ENCODE measurements at regions not wholly inside any gene's neighbourhood (a gene's known extent, or its start where the extent isn't known, plus 50 kb on each side); places are given as distances from the start of the nearest gene placed in this dataset.

- DNase-seq, result no peak
- H3K27ac ChIP-seq (ENCODE audit: low read depth in 1 of 2, low read length in 1 of 2), result no peak overlapping the region
- no peaks in the 10 kb centered on the region for H3K27me3 ChIP-seq (ENCODE audit: control insufficient read depth in 3 of 3, insufficient read depth in 3 of 3, low read length in 2 of 3)
- ATAC-seq (ENCODE audit: insufficient read depth, low FRiP score), result no peak
- no peaks in the 10 kb centered on the region for H3K36me3 ChIP-seq (ENCODE audit: control insufficient read depth in 4 of 4, insufficient read depth in 4 of 4, low read length in 4 of 4)
- 87 to 92% methylated on average over 4 of the region's 4 CpGs for WGBS, 2 donors
- no peak overlapping the region for H3K9ac ChIP-seq (ENCODE audit: insufficient read depth in 1 of 2, low read length in 2 of 2)
- H3K4me1 ChIP-seq (ENCODE audit: control insufficient read depth in 5 of 5, insufficient read depth in 5 of 5, low read length in 5 of 5), result no peaks in the 10 kb centered on the region
- H3K4me3 ChIP-seq, result no peak overlapping the region
- H3K9me3 ChIP-seq (ENCODE audit: control insufficient read depth in 4 of 4, insufficient read depth in 3 of 4, low read length in 3 of 4), result peaks cover 0 to 14% (median 6%) of the 10 kb centered on the region in 4 donors
- TF ChIP-seq CTCF (IDR thresholded peaks at IDR 0.05; ENCODE audit: control extremely low read depth, extremely low read depth), result no peak
Measured at GRCh38 chr5:8550921-8551320, 682.0 kb downstream of the MTRR start.

- Histone ChIP-seq H3K36me3 (ENCODE audit: control insufficient read depth in 4 of 4, insufficient read depth in 4 of 4, low read length in 4 of 4) (no peaks in the 10 kb centered on the region), H3K27me3 (ENCODE audit: control insufficient read depth in 3 of 3, insufficient read depth in 3 of 3, low read length in 2 of 3) (no peaks in the 10 kb centered on the region), H3K4me1 (ENCODE audit: control insufficient read depth in 5 of 5, insufficient read depth in 5 of 5, low read length in 5 of 5) (no peaks in the 10 kb centered on the region), H3K27ac (ENCODE audit: low read depth in 1 of 2, low read length in 1 of 2) (no peak overlapping the region), H3K9me3 (ENCODE audit: control insufficient read depth in 4 of 4, insufficient read depth in 3 of 4, low read length in 3 of 4) (peaks cover 0 to 14% (median 7%) of the 10 kb centered on the region in 4 donors), H3K9ac (ENCODE audit: insufficient read depth in 1 of 2, low read length in 2 of 2) (no peak overlapping the region), H3K4me3 (no peak overlapping the region)
- DNase-seq, result no peak
- TF ChIP-seq CTCF (IDR thresholded peaks at IDR 0.05; ENCODE audit: control extremely low read depth, extremely low read depth), result no peak
- ATAC-seq (ENCODE audit: insufficient read depth, low FRiP score), result no peak
Measured at GRCh38 chr5:8553364-8553763, 684.4 kb downstream of the MTRR start.

- Histone ChIP-seq H3K27me3 (ENCODE audit: control insufficient read depth in 3 of 3, insufficient read depth in 3 of 3, low read length in 2 of 3) (no peaks in the 10 kb centered on the region), H3K9ac (ENCODE audit: insufficient read depth in 1 of 2, low read length in 2 of 2) (no peak overlapping the region), H3K27ac (ENCODE audit: low read depth in 1 of 2, low read length in 1 of 2) (no peak overlapping the region), H3K36me3 (ENCODE audit: control insufficient read depth in 4 of 4, insufficient read depth in 4 of 4, low read length in 4 of 4) (no peaks in the 10 kb centered on the region), H3K9me3 (ENCODE audit: control insufficient read depth in 4 of 4, insufficient read depth in 3 of 4, low read length in 3 of 4) (peaks cover 0 to 11% (median 7%) of the 10 kb centered on the region in 4 donors), H3K4me1 (ENCODE audit: control insufficient read depth in 5 of 5, insufficient read depth in 5 of 5, low read length in 5 of 5) (no peaks in the 10 kb centered on the region), H3K4me3 (no peak overlapping the region)
- DNase-seq, result no peak
- 53 to 64% methylated on average over 3 of the region's 3 CpGs for WGBS, 2 donors
- no peak for TF ChIP-seq CTCF (IDR thresholded peaks at IDR 0.05; ENCODE audit: control extremely low read depth, extremely low read depth)
- ATAC-seq (ENCODE audit: insufficient read depth, low FRiP score), result no peak
Measured at GRCh38 chr5:8557728-8558127, 688.8 kb downstream of the MTRR start.

- no peak for TF ChIP-seq CTCF (IDR thresholded peaks at IDR 0.05; ENCODE audit: control extremely low read depth, extremely low read depth)
- peaks cover 0 to 3% (median 0%) of the 10 kb centered on the region in 4 donors for H3K9me3 ChIP-seq (ENCODE audit: control insufficient read depth in 4 of 4, insufficient read depth in 3 of 4, low read length in 3 of 4)
- no peak for ATAC-seq (ENCODE audit: insufficient read depth, low FRiP score)
- H3K27me3 ChIP-seq (ENCODE audit: control insufficient read depth in 3 of 3, insufficient read depth in 3 of 3, low read length in 2 of 3), result no peaks in the 10 kb centered on the region
- no peaks in the 10 kb centered on the region for H3K36me3 ChIP-seq (ENCODE audit: control insufficient read depth in 4 of 4, insufficient read depth in 4 of 4, low read length in 4 of 4)
- no peak overlapping the region for H3K4me3 ChIP-seq
- H3K27ac ChIP-seq (ENCODE audit: low read depth in 1 of 2, low read length in 1 of 2), result no peak overlapping the region
- no peaks in the 10 kb centered on the region for H3K4me1 ChIP-seq (ENCODE audit: control insufficient read depth in 5 of 5, insufficient read depth in 5 of 5, low read length in 5 of 5)
- no peak for DNase-seq
- 46 to 57% methylated on average over 2 of the region's 2 CpGs for WGBS, 2 donors
- no peak overlapping the region for H3K9ac ChIP-seq (ENCODE audit: insufficient read depth in 1 of 2, low read length in 2 of 2)
Measured at GRCh38 chr5:8560776-8561175, 691.8 kb downstream of the MTRR start.

Data from lung (tissue), 11 donors.